SK-N-SH (cell line): ENCODE measurements at regions not wholly inside any gene's neighbourhood (a gene's known extent, or its start where the extent isn't known, plus 50 kb on each side); places are given as distances from the start of the nearest gene placed in this dataset.

ENCODE experiments used
- CTCF ChIA-PET: fragments of 300-600, 350-600 bp; formaldehyde crosslinking; extraction: SDS; loops from one replicate; lab custom pipeline; 2021; lab: Yijun Ruan, JAX
- POLR2A ChIA-PET: fragments of 350-600 bp; sonication (Branson Sonifier 250); formaldehyde crosslinking; extraction: SDS; loops from one replicate; lab custom pipeline; 2020; ENCODE audit warnings: antibody characterized with exemption, inconsistent platforms; lab: Yijun Ruan, JAX
- DNase-seq: peaks from one replicate; pipeline ENCODE4 v3.0.0; 2012
- H2AFZ ChIP-seq: fragments of 200-600 bp; sonication (generic); 2 replicates; pipeline ENCODE4 v1.8.1; 2016; ENCODE audit warnings: antibody characterized with exemption, mild to moderate bottlenecking, low read depth
- H3F3A ChIP-seq: fragments of 200-600 bp; sonication (generic); replicated peaks from 2 replicates; pipeline ENCODE3; 2016; ENCODE audit warnings: antibody characterized with exemption, mild to moderate bottlenecking; ENCODE audit not compliant: insufficient read depth
- H3K27ac ChIP-seq, 2 experiments: fragments of 200-500 bp in 1 of 2; fragments of 200-600 bp in 1 of 2; sonication (Bioruptor generic) in 1 of 2; sonication (generic), shearing (Covaris generic) in 1 of 2; 2 replicates each; pipeline versions ENCODE4 v1.5.1 to v1.6.1; 2014 to 2016; ENCODE audit warnings: low read depth in 2 of 2, inconsistent platforms in 1 of 2, low read length in 1 of 2, mild to moderate bottlenecking in 1 of 2, mixed read lengths in 1 of 2
- H3K27me3 ChIP-seq: fragments of 200-600 bp; sonication (generic), shearing (Covaris generic); 2 replicates; pipeline ENCODE4 v1.6.1; 2016; ENCODE audit warnings: mixed run types; ENCODE audit not compliant: insufficient read depth
- H3K36me3 ChIP-seq, 2 experiments: fragments of 200-500 bp in 1 of 2; fragments of 200-600 bp in 1 of 2; sonication (Bioruptor generic) in 1 of 2; sonication (generic) in 1 of 2; replicated peaks in 1 of 2; 2 replicates each; pipeline versions ENCODE3 to v1.5.1; 2014 to 2016; ENCODE audit warnings: low read length in 1 of 2, mild to moderate bottlenecking in 1 of 2; ENCODE audit not compliant: insufficient read depth in 2 of 2, control insufficient read depth in 1 of 2
- H3K4me1 ChIP-seq, 2 experiments: fragments of 200-500 bp in 1 of 2; fragments of 200-600 bp in 1 of 2; sonication (Bioruptor generic) in 1 of 2; sonication (generic), shearing (Covaris generic) in 1 of 2; 2 replicates each; pipeline versions ENCODE4 v1.5.1 to v1.6.1; 2014 to 2016; ENCODE audit warnings: low read depth in 1 of 2, low read length in 1 of 2, mixed run types in 1 of 2; ENCODE audit not compliant: insufficient read depth in 2 of 2, control insufficient read depth in 1 of 2
- H3K4me2 ChIP-seq: fragments of 200-600 bp; sonication (generic), shearing (Covaris generic); 2 replicates; pipeline ENCODE4 v1.6.1; 2017; ENCODE audit warnings: mixed run types
- H3K4me3 ChIP-seq, 2 experiments: fragments of 200-500 bp in 1 of 2; fragments of 200-600 bp in 1 of 2; sonication (Bioruptor generic) in 1 of 2; sonication (generic), shearing (Covaris generic) in 1 of 2; 2 replicates each; pipeline versions ENCODE4 v1.5.1 to v1.8.1; 2014 to 2016; ENCODE audit warnings: low read depth in 2 of 2, inconsistent platforms in 1 of 2, low read length in 1 of 2, mild to moderate bottlenecking in 1 of 2, mixed read lengths in 1 of 2, moderate library complexity in 1 of 2
- H3K79me2 ChIP-seq: fragments of 200-600 bp; sonication (generic); 2 replicates; pipeline ENCODE4 v1.8.1; 2017; ENCODE audit warnings: mild to moderate bottlenecking; ENCODE audit not compliant: insufficient read depth
- H3K9ac ChIP-seq: fragments of 200-600 bp; sonication (generic); 2 replicates; pipeline ENCODE4 v1.6.1; 2017; ENCODE audit warnings: mixed run types
- H3K9me2 ChIP-seq: fragments of 200-600 bp; sonication (generic); 2 replicates; pipeline ENCODE4 v1.6.1; 2017; ENCODE audit warnings: mixed run types
- H3K9me3 ChIP-seq: fragments of 200-600 bp; sonication (generic); 2 replicates; pipeline ENCODE4 v1.6.1; 2017; ENCODE audit warnings: mixed run types, mild to moderate bottlenecking, moderate library complexity
- H4K20me1 ChIP-seq: fragments of 200-600 bp; sonication (generic); 2 replicates; pipeline ENCODE4 v1.6.1; 2017; ENCODE audit warnings: mild to moderate bottlenecking, mixed run types; ENCODE audit not compliant: insufficient read depth
- CTCF ChIP-seq: fragments of 200-600 bp; sonication (generic); IDR thresholded peaks from 2 replicates; pipeline ENCODE4 v1.6.1; 2017; ENCODE audit warnings: antibody characterized with exemption, mild to moderate bottlenecking, moderate library complexity
- ELF1 ChIP-seq: IDR thresholded peaks from 2 replicates; pipeline ENCODE4 v1.4.0; 2012
- EP300 ChIP-seq, 2 experiments: IDR thresholded peaks; 2 replicates each; pipeline versions ENCODE4 v1.4.0 to v1.6.1; 2012; ENCODE audit warnings: borderline replicate concordance in 1 of 2, low read depth in 1 of 2, low read length in 1 of 2
- GATA2 ChIP-seq: sonication (generic); formaldehyde crosslinking; IDR thresholded peaks from 2 replicates; pipeline ENCODE4 v1.5.0; 2020; ENCODE audit warnings: mild to moderate bottlenecking, missing genetic modification reagents
- JUND ChIP-seq: IDR thresholded peaks from 2 replicates; pipeline ENCODE4 v1.4.0; 2012
- MAX ChIP-seq: IDR thresholded peaks from 2 replicates; pipeline ENCODE4 v1.4.0; 2012; ENCODE audit warnings: low read depth
- MEF2A ChIP-seq: IDR thresholded peaks from 2 replicates; pipeline ENCODE4 v1.4.0; 2012; ENCODE audit warnings: low read depth, borderline replicate concordance
- MXI1 ChIP-seq: IDR thresholded peaks from 2 replicates; pipeline ENCODE4 v1.6.1; 2012; ENCODE audit warnings: mild to moderate bottlenecking, low read depth, low read length, improper control_type of control experiment
- NFIC ChIP-seq: IDR thresholded peaks from 2 replicates; pipeline ENCODE4 v1.4.0; 2012; ENCODE audit warnings: borderline replicate concordance
- NRF1 ChIP-seq: IDR thresholded peaks from 2 replicates; pipeline ENCODE4 v1.6.1; 2012; ENCODE audit warnings: low read depth, mild to moderate bottlenecking, low read length
- PBX3 ChIP-seq: IDR thresholded peaks from 2 replicates; pipeline ENCODE4; 2012
- RAD21 ChIP-seq: IDR thresholded peaks from 2 replicates; pipeline ENCODE4 v1.6.1; 2012; ENCODE audit warnings: mild to moderate bottlenecking, low read length
- RCOR1 ChIP-seq: fragments of 150-350 bp; IDR thresholded peaks from 2 replicates; pipeline ENCODE4 v1.6.1; 2017; ENCODE audit warnings: antibody characterized with exemption, low read length
- REST ChIP-seq: IDR thresholded peaks from 2 replicates; pipeline ENCODE4 v1.6.1; 2012; ENCODE audit warnings: mild to moderate bottlenecking, low read depth, low read length, moderate library complexity
- RXRA ChIP-seq: IDR thresholded peaks from 2 replicates; pipeline ENCODE4 v1.4.0; 2012; ENCODE audit warnings: low read depth, mild to moderate bottlenecking, borderline replicate concordance
- SIN3A ChIP-seq: IDR thresholded peaks from 2 replicates; pipeline ENCODE4 v1.6.1; 2012; ENCODE audit warnings: low read depth, mild to moderate bottlenecking, low read length, moderate library complexity, borderline replicate concordance
- TAF1 ChIP-seq: IDR thresholded peaks from 2 replicates; pipeline ENCODE4 v1.6.1; 2012; ENCODE audit warnings: low read depth, mild to moderate bottlenecking, low read length, moderate library complexity, borderline replicate concordance
- USF2 ChIP-seq: fragments of 150-350 bp; IDR thresholded peaks from 2 replicates; pipeline ENCODE4 v1.6.1; 2017; ENCODE audit warnings: antibody characterized with exemption, low read length, low read depth, borderline replicate concordance
- ZBTB33 ChIP-seq: IDR thresholded peaks from 2 replicates; pipeline ENCODE4 v1.4.0; 2012; ENCODE audit warnings: low read depth, borderline replicate concordance
- WGBS: methylation state at CpG from one replicate; pipeline ENCODE4 v1.1.6; 2017; ENCODE audit warnings: low lambda C conversion rate; 5-methylcytosine and 5-hydroxymethylcytosine counted together

GRCh38 chr6:156662025-156662445 is 115.1 kb upstream of the ARID1B start:
- no peaks in the 10 kb centered on the region for H3K9me3 ChIP-seq
- no peaks in the 10 kb centered on the region for H4K20me1 ChIP-seq
- no peaks in the 10 kb centered on the region for H3K9me2 ChIP-seq
- no peak overlapping the region for H3K4me2 ChIP-seq
- no peaks in the 10 kb centered on the region for H3K79me2 ChIP-seq
- H3K27ac ChIP-seq = no peak overlapping the region
- no peak overlapping the region for H2AFZ ChIP-seq
- H3K27me3 ChIP-seq = no peaks in the 10 kb centered on the region
- no peaks in the 10 kb centered on the region for H3K36me3 ChIP-seq
- DNase-seq = no peak
- no peak overlapping the region for H3K9ac ChIP-seq
- H3K4me1 ChIP-seq = no peaks in the 10 kb centered on the region; a peak in 1 of 4 replicates
- H3F3A ChIP-seq = no peaks in the 10 kb centered on the region
- ChIA-PET CTCF (no interaction called here), POLR2A (no interaction called here)
- no peak overlapping the region for H3K4me3 ChIP-seq
- 60% methylated on average over 6 of the region's 17 CpGs for WGBS
- TF ChIP-seq TAF1 (no peak), PBX3 (no peak), MXI1 (no peak), JUND (no peak), RXRA (no peak), EP300 (IDR thresholded peaks at IDR 0.05; ENCODE audit: borderline replicate concordance in 1 of 2, low read depth in 1 of 2, low read length in 1 of 2) (no peak), USF2 (no peak), SIN3A (no peak), REST (no peak), GATA2 (CRISPR knock-in tag) (no peak), RCOR1 (no peak), NFIC (no peak), ELF1 (no peak), RAD21 (no peak), MAX (no peak), ZBTB33 (no peak), CTCF (no peak), MEF2A (no peak), NRF1 (no peak)
